OCI-LY1 (cell line): ENCODE measurements at regions not wholly inside any gene's neighbourhood (a gene's known extent, or its start where the extent isn't known, plus 50 kb on each side); places are given as distances from the start of the nearest gene placed in this dataset.

Experiments used
- H2AFZ ChIP-seq: fragments of 200-600 bp; sonication (generic), shearing (Covaris generic); 2 replicates; pipeline ENCODE4 v1.6.0; 2014; ENCODE audit warnings: antibody characterized with exemption, mild to moderate bottlenecking, low read length
- H3F3A ChIP-seq: fragments of 200-600 bp; sonication (generic), shearing (Covaris generic); 2 replicates; pipeline ENCODE4 v1.6.0; 2014; ENCODE audit warnings: mild to moderate bottlenecking, antibody characterized with exemption, low read length, moderate library complexity; ENCODE audit not compliant: insufficient read depth
- H3K27ac ChIP-seq: fragments of 200-600 bp; sonication (generic); 2 replicates; pipeline ENCODE4 v1.5.1; 2014; ENCODE audit warnings: low read length, mixed run types, mild to moderate bottlenecking, low read depth; ENCODE audit not compliant: poor library complexity, severe bottlenecking
- H3K27me3 ChIP-seq: fragments of 200-600 bp; sonication (generic); 2 replicates; pipeline ENCODE4 v1.6.0; 2014; ENCODE audit warnings: antibody characterized with exemption, mild to moderate bottlenecking, low read length, moderate library complexity; ENCODE audit not compliant: insufficient read depth
- H3K36me3 ChIP-seq: fragments of 200-600 bp; sonication (generic); 2 replicates; pipeline ENCODE4 v1.6.1; 2014; ENCODE audit warnings: mild to moderate bottlenecking, antibody characterized with exemption, low read length, moderate library complexity, mixed read lengths; ENCODE audit not compliant: insufficient read depth
- H3K4me1 ChIP-seq: fragments of 200-600 bp; sonication (generic); 2 replicates; pipeline ENCODE4 v1.5.1; 2014; ENCODE audit warnings: mild to moderate bottlenecking, low read length, moderate library complexity; ENCODE audit not compliant: insufficient read depth, severe bottlenecking
- H3K4me2 ChIP-seq: fragments of 200-600 bp; sonication (generic), shearing (Covaris generic); 2 replicates; pipeline ENCODE4 v1.6.1; 2014; ENCODE audit warnings: low read length
- H3K4me3 ChIP-seq: fragments of 200-600 bp; sonication (generic); 2 replicates; pipeline ENCODE4 v1.5.1; 2014; ENCODE audit warnings: low read length, low read depth, mild to moderate bottlenecking, mixed read lengths; ENCODE audit not compliant: poor library complexity, severe bottlenecking
- H3K79me2 ChIP-seq: fragments of 200-600 bp; shearing (Covaris generic); 2 replicates; pipeline ENCODE4 v1.6.1; 2016; ENCODE audit warnings: mixed run types, low read length, mixed read lengths; ENCODE audit not compliant: insufficient read depth
- H3K9ac ChIP-seq: fragments of 200-600 bp; sonication (generic), shearing (Covaris generic); 2 replicates; pipeline ENCODE4 v1.6.1; 2014; ENCODE audit warnings: mild to moderate bottlenecking, low read length, mixed read lengths
- H3K9me2 ChIP-seq: fragments of 200-600 bp; sonication (generic), shearing (Covaris generic); 2 replicates; pipeline ENCODE4 v1.6.1; 2014; ENCODE audit warnings: low read depth, mild to moderate bottlenecking, low read length, mixed read lengths
- H3K9me3 ChIP-seq: fragments of 200-600 bp; shearing (Covaris generic); 2 replicates; pipeline ENCODE4 v1.6.1; 2014; ENCODE audit warnings: low read length, mixed read lengths
- H4K20me1 ChIP-seq: fragments of 200-600 bp; sonication (generic), shearing (Covaris generic); 2 replicates; pipeline ENCODE4 v1.6.0; 2016; ENCODE audit warnings: mild to moderate bottlenecking, low read length; ENCODE audit not compliant: insufficient read depth
- EZH2 ChIP-seq: fragments of 200-600 bp; sonication (generic), shearing (Covaris generic); IDR thresholded peaks from 2 replicates; pipeline ENCODE4 v1.8.0; 2017; ENCODE audit warnings: borderline replicate concordance, mixed run types, mild to moderate bottlenecking, antibody characterized with exemption, low read length, moderate library complexity, mixed read lengths
- TF ChIP-seq, protein P1 (sequence below): fragments of 200-600 bp; sonication (generic), shearing (Covaris generic); IDR thresholded peaks from 2 replicates; pipeline ENCODE4 v1.5.1; 2017; ENCODE audit warnings: mild to moderate bottlenecking, antibody characterized with exemption, low read length, moderate library complexity, mixed read lengths

DNA sequence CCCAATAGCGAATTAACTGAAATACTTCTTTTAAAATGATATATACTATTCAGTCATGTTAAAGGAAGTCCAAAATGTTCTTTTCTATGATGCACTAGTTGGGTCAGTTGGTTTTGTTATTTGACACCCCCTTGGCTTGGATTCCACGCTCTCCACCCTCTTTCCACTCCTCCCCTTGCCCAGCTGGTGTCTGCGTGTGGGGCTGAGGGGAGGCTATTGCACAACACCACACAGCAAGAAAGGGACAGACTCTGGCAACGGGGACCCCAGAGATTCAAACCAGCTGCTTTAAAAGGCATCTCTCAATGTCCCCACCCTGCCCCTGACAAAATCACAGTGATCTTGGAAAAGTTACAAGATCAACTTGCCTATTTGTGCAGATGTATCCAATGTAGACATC lies 394.3 kb downstream of the TGFB2 start:
- TF ChIP-seq EZH2: no peak
- TF ChIP-seq, protein P1, sequence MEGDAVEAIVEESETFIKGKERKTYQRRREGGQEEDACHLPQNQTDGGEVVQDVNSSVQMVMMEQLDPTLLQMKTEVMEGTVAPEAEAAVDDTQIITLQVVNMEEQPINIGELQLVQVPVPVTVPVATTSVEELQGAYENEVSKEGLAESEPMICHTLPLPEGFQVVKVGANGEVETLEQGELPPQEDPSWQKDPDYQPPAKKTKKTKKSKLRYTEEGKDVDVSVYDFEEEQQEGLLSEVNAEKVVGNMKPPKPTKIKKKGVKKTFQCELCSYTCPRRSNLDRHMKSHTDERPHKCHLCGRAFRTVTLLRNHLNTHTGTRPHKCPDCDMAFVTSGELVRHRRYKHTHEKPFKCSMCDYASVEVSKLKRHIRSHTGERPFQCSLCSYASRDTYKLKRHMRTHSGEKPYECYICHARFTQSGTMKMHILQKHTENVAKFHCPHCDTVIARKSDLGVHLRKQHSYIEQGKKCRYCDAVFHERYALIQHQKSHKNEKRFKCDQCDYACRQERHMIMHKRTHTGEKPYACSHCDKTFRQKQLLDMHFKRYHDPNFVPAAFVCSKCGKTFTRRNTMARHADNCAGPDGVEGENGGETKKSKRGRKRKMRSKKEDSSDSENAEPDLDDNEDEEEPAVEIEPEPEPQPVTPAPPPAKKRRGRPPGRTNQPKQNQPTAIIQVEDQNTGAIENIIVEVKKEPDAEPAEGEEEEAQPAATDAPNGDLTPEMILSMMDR: no peak
- Histone ChIP-seq H3K9me3 (no peaks in the 10 kb centered on the region), H3K36me3 (no peaks in the 10 kb centered on the region)

DNA sequence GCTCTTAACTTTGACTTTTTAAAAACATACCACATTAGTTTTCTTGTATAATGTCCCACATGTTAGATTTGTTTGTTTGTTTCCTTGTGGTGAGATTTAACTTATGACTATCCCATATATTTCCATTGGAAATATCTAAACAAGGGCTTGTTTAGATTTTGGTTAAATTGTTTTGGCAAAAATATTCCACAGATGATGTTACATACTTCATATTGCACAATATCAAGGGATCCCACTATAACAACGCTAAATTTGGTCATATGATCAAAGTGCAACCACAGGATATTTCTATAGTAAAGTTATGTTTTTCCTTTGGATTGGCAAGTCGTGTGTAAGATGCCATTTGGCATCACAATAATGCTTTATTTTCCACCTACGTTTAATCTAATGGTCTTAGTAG lies 396.7 kb downstream of the TGFB2 start:
- H3K4me3 ChIP-seq: no peak overlapping the region
- H3K79me2 ChIP-seq: no peaks in the 10 kb centered on the region
- no peaks in the 10 kb centered on the region for H3K27me3 ChIP-seq
- H3K36me3 ChIP-seq: no peaks in the 10 kb centered on the region
- H4K20me1 ChIP-seq: no peaks in the 10 kb centered on the region
- H3F3A ChIP-seq: no peaks in the 10 kb centered on the region
- H3K4me2 ChIP-seq: no peak overlapping the region
- H3K9me2 ChIP-seq: no peaks in the 10 kb centered on the region
- TF ChIP-seq EZH2: no peak
- TF ChIP-seq, protein P1: no peak
- no peak overlapping the region for H3K9ac ChIP-seq
- no peaks in the 10 kb centered on the region for H3K9me3 ChIP-seq
- H3K4me1 ChIP-seq: no peaks in the 10 kb centered on the region
- no peak overlapping the region for H2AFZ ChIP-seq
- H3K27ac ChIP-seq: no peak overlapping the region

More for the DNA sequence above, 394.3 kb downstream of the TGFB2 start:
- no peaks in the 10 kb centered on the region for H4K20me1 ChIP-seq
- H3K4me3 ChIP-seq: no peak overlapping the region
- H3K4me2 ChIP-seq: no peak overlapping the region
- no peaks in the 10 kb centered on the region for H3F3A ChIP-seq
- H3K27me3 ChIP-seq: no peaks in the 10 kb centered on the region
- H3K9me2 ChIP-seq: no peaks in the 10 kb centered on the region
- no peak overlapping the region for H2AFZ ChIP-seq
- no peak overlapping the region for H3K9ac ChIP-seq
- H3K79me2 ChIP-seq: no peaks in the 10 kb centered on the region
- no peak overlapping the region for H3K27ac ChIP-seq
- no peaks in the 10 kb centered on the region for H3K4me1 ChIP-seq

DNA sequence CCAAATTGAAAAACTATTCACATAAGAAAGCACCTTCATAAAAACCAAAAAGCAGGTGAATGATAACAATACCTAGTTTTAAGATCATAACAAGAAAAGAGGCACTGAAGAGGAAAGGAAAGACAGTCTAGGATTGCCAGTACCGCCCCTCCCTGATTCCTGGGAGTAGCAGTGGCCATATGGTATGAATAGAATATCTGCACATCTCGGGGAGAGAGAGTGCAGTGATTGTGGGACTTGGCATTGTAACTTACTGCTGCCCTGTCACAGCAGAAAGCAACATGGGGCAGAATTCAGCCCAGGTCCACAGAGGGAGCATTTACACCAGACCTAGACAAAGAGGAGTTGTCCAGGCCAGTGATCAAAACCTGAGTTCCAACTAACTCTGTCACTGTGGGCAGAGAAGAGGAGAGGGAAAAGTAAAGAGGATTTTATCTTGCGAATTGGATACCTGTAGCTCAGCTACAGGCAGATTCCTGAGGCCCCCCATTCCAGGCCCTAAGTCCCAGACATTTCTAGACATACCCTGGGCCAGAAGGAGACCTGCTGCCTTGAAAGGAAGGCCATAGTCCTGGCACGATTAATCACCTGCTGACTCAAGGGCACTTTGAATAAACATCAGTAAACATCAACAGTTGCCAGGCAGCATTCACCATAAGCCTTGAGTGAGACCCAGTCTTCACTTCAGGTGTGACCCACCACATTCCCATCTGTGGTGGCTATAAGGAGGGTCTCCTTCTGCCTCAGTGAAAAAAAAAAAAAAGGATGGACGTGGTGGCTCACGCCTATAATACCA lies 397.5 kb downstream of the TGFB2 start:
- H3K4me3 ChIP-seq: no peak overlapping the region
- no peaks in the 10 kb centered on the region for H3F3A ChIP-seq
- H3K27ac ChIP-seq: no peak overlapping the region
- no peaks in the 10 kb centered on the region for H3K36me3 ChIP-seq
- H3K9me2 ChIP-seq: no peaks in the 10 kb centered on the region
- H3K9me3 ChIP-seq: no peaks in the 10 kb centered on the region
- H3K4me2 ChIP-seq: no peak overlapping the region
- H3K4me1 ChIP-seq: no peaks in the 10 kb centered on the region
- no peaks in the 10 kb centered on the region for H3K27me3 ChIP-seq
- H2AFZ ChIP-seq: no peak overlapping the region
- H3K9ac ChIP-seq: no peak overlapping the region
- no peaks in the 10 kb centered on the region for H4K20me1 ChIP-seq
- TF ChIP-seq, protein P1: no peak
- no peak for TF ChIP-seq EZH2
- H3K79me2 ChIP-seq: no peaks in the 10 kb centered on the region
